Prostate gland (tissue), 2 donors: ENCODE measurements at regions not wholly inside any gene's neighbourhood (a gene's known extent, or its start where the extent isn't known, plus 50 kb on each side); places are given as distances from the start of the nearest gene placed in this dataset.

ENCODE experiments used
- POLR2A ChIP-seq: fragments of 450-650 bp; IDR thresholded peaks from one replicate; pipeline ENCODE4 v1.6.1; 2016; ENCODE audit warnings: antibody characterized with exemption, mild to moderate bottlenecking
- TF ChIP-seq, protein P1 (sequence below), 4 experiments: fragments of 200-600 bp in 2 of 4; fragments of 450-650 bp in 2 of 4; sonication (generic) in 2 of 4; IDR thresholded peaks; 1 replicate in 3 of 4; 2 replicates in 1 of 4; pipeline ENCODE4 v1.5.1; 2016 to 2019; ENCODE audit warnings: antibody characterized with exemption in 4 of 4, mild to moderate bottlenecking in 2 of 4, moderate library complexity in 2 of 4

GRCh38 chr12:89892436-89892835 is 183.8 kb upstream of the ATP2B1 start:
- TF ChIP-seq, protein P1, sequence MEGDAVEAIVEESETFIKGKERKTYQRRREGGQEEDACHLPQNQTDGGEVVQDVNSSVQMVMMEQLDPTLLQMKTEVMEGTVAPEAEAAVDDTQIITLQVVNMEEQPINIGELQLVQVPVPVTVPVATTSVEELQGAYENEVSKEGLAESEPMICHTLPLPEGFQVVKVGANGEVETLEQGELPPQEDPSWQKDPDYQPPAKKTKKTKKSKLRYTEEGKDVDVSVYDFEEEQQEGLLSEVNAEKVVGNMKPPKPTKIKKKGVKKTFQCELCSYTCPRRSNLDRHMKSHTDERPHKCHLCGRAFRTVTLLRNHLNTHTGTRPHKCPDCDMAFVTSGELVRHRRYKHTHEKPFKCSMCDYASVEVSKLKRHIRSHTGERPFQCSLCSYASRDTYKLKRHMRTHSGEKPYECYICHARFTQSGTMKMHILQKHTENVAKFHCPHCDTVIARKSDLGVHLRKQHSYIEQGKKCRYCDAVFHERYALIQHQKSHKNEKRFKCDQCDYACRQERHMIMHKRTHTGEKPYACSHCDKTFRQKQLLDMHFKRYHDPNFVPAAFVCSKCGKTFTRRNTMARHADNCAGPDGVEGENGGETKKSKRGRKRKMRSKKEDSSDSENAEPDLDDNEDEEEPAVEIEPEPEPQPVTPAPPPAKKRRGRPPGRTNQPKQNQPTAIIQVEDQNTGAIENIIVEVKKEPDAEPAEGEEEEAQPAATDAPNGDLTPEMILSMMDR (IDR thresholded peaks at IDR 0.05): no peak
- no peak for TF ChIP-seq POLR2A
